HepG2 (cell line): ENCODE measurements at regions not wholly inside any gene's neighbourhood (a gene's known extent, or its start where the extent isn't known, plus 50 kb on each side); places are given as distances from the start of the nearest gene placed in this dataset.

Experiments used
- KLF6 ChIP-seq: IDR thresholded peaks from 2 replicates; pipeline ENCODE4 v1.8.0; 2016; ENCODE audit warnings: missing biosample characterization, missing genetic modification reagents
- PRMT3 ChIP-seq: sonication (generic); formaldehyde crosslinking; IDR thresholded peaks from 2 replicates; pipeline ENCODE4 v1.8.1; 2022; ENCODE audit warnings: low read depth, mild to moderate bottlenecking, moderate library complexity, missing genetic modification reagents, borderline replicate concordance
- RARA ChIP-seq: IDR thresholded peaks from 2 replicates; pipeline ENCODE4 v1.6.1; 2016; ENCODE audit warnings: missing genetic modification reagents, missing compliant biosample characterization
- RORA ChIP-seq: sonication (generic); formaldehyde crosslinking; IDR thresholded peaks from 2 replicates; pipeline ENCODE4 v1.5.0; 2020; ENCODE audit warnings: mild to moderate bottlenecking, missing genetic modification reagents, moderate library complexity
- SIX4 ChIP-seq: sonication (generic); formaldehyde crosslinking; IDR thresholded peaks from 2 replicates; pipeline ENCODE4 v1.4.0; 2020; ENCODE audit warnings: missing genetic modification reagents
- ZC3H13 ChIP-seq: sonication (generic); formaldehyde crosslinking; IDR thresholded peaks from 2 replicates; pipeline ENCODE4 v1.8.1; 2023; ENCODE audit warnings: mild to moderate bottlenecking, missing genetic modification reagents, moderate library complexity
- ZNF766 ChIP-seq: sonication (generic); formaldehyde crosslinking; IDR thresholded peaks from 2 replicates; pipeline ENCODE4 v1.5.0; 2020; ENCODE audit warnings: missing genetic modification reagents, borderline replicate concordance
- TF ChIP-seq, protein P1 (sequence below): sonication (generic); formaldehyde crosslinking; IDR thresholded peaks from 2 replicates; pipeline ENCODE4 v1.8.1; 2023; ENCODE audit warnings: mild to moderate bottlenecking, moderate library complexity, missing genetic modification reagents
- TF ChIP-seq, protein P2 (sequence below): sonication (generic); formaldehyde crosslinking; conservative IDR thresholded peaks from 2 replicates; pipeline ENCODE4 v1.4.0; 2020; ENCODE audit warnings: missing genetic modification reagents
- TF ChIP-seq, protein P3 (sequence below): sonication (generic); formaldehyde crosslinking; IDR thresholded peaks from 2 replicates; pipeline ENCODE4 v1.5.0; 2020; ENCODE audit warnings: missing genetic modification reagents, mild to moderate bottlenecking, borderline replicate concordance
- TF ChIP-seq, protein P4 (sequence below): fragments of 450-650 bp; IDR thresholded peaks from 2 replicates; pipeline ENCODE4 v1.6.1; 2017; ENCODE audit warnings: mild to moderate bottlenecking
- TF ChIP-seq, protein P5 (sequence below): sonication (generic); formaldehyde crosslinking; IDR thresholded peaks from 2 replicates; pipeline ENCODE4 v1.5.0; 2020; ENCODE audit warnings: missing genetic modification reagents
- TF ChIP-seq, protein P6 (sequence below): sonication (generic); formaldehyde crosslinking; IDR thresholded peaks from 2 replicates; pipeline ENCODE4 v1.4.0; 2020; ENCODE audit warnings: missing genetic modification reagents, mild to moderate bottlenecking, borderline replicate concordance
- TF ChIP-seq, protein P7 (sequence below): sonication (generic); formaldehyde crosslinking; IDR thresholded peaks from 2 replicates; pipeline ENCODE4 v1.4.0; 2020; ENCODE audit warnings: low read depth, missing genetic modification reagents

DNA sequence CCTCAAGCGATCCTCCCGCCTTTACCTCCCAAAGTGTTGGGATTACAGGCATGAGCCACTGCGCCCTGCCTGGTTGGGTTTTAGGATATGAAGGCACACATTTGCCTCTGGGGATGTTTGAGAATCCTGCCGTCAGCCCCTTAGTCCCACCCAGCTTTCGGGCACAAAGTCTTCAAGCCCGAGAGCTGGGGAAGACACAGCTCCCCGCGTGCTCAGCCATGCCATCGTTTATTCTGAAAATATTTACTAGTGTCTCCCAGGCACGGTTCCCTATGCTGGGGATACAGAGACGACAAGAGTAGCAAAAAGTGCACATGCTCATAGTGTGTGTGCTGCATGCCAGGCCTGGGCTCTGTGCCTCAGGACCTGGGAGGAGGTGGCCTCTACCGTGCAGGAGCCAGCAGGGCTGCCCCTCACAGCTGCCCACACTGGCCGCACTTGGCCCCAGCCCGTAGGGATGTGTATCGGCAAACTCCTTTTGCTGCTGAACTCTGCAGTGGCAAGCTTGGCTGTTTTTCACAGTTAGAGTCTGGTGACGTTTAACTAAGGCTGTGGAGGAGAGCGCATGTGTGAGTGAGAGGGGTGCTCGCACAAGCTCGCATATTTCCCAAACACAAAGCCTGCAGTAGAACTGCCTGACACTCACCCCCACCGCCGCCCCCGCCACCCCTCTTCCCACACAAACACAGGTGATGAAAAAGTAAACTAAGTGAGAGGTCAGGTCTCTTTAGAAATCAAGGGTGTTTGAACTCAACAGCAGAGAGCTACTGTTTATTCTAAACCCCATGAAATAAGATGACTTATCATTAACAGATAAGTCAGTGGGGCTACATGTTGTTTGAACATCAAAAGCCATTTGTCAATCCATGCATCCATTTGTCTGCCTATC lies 266.4 kb downstream of the MRTFB start (continued):
- TF ChIP-seq, protein P1, sequence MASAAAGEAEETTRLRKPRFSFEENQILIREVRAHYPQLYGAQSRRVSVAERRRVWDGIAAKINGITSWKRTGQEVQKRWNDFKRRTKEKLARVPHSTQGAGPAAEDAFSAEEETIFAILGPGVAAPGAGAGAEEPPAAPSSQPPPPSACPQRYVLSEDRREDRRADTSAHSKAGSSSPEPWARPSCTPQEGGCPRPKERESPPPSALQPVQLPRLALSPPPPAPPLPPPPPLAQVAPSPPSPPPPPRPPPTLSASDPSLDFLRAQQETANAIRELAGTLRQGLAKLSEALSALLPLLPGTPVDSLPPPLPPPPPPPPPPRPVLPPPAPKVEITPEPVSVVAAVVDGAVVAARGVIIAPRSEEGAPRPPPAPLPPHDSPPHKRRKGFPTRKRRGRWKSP (CRISPR knock-in tag), result no peak
- TF ChIP-seq KLF6 (CRISPR knock-in tag), result no peak
- TF ChIP-seq ZNF766, result no peak
- TF ChIP-seq, protein P2, sequence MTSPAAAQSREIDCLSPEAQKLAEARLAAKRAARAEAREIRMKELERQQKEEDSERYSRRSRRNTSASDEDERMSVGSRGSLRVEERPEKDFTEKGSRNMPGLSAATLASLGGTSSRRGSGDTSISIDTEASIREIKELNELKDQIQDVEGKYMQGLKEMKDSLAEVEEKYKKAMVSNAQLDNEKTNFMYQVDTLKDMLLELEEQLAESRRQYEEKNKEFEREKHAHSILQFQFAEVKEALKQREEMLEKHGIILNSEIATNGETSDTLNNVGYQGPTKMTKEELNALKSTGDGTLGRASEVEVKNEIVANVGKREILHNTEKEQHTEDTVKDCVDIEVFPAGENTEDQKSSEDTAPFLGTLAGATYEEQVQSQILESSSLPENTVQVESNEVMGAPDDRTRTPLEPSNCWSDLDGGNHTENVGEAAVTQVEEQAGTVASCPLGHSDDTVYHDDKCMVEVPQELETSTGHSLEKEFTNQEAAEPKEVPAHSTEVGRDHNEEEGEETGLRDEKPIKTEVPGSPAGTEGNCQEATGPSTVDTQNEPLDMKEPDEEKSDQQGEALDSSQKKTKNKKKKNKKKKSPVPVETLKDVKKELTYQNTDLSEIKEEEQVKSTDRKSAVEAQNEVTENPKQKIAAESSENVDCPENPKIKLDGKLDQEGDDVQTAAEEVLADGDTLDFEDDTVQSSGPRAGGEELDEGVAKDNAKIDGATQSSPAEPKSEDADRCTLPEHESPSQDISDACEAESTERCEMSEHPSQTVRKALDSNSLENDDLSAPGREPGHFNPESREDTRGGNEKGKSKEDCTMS (CRISPR knock-in tag), result no peak
- TF ChIP-seq, protein P3, sequence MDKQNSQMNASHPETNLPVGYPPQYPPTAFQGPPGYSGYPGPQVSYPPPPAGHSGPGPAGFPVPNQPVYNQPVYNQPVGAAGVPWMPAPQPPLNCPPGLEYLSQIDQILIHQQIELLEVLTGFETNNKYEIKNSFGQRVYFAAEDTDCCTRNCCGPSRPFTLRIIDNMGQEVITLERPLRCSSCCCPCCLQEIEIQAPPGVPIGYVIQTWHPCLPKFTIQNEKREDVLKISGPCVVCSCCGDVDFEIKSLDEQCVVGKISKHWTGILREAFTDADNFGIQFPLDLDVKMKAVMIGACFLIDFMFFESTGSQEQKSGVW, result no peak
- TF ChIP-seq, protein P4, sequence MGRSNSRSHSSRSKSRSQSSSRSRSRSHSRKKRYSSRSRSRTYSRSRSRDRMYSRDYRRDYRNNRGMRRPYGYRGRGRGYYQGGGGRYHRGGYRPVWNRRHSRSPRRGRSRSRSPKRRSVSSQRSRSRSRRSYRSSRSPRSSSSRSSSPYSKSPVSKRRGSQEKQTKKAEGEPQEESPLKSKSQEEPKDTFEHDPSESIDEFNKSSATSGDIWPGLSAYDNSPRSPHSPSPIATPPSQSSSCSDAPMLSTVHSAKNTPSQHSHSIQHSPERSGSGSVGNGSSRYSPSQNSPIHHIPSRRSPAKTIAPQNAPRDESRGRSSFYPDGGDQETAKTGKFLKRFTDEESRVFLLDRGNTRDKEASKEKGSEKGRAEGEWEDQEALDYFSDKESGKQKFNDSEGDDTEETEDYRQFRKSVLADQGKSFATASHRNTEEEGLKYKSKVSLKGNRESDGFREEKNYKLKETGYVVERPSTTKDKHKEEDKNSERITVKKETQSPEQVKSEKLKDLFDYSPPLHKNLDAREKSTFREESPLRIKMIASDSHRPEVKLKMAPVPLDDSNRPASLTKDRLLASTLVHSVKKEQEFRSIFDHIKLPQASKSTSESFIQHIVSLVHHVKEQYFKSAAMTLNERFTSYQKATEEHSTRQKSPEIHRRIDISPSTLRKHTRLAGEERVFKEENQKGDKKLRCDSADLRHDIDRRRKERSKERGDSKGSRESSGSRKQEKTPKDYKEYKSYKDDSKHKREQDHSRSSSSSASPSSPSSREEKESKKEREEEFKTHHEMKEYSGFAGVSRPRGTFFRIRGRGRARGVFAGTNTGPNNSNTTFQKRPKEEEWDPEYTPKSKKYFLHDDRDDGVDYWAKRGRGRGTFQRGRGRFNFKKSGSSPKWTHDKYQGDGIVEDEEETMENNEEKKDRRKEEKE, result no peak
- TF ChIP-seq, protein P5, sequence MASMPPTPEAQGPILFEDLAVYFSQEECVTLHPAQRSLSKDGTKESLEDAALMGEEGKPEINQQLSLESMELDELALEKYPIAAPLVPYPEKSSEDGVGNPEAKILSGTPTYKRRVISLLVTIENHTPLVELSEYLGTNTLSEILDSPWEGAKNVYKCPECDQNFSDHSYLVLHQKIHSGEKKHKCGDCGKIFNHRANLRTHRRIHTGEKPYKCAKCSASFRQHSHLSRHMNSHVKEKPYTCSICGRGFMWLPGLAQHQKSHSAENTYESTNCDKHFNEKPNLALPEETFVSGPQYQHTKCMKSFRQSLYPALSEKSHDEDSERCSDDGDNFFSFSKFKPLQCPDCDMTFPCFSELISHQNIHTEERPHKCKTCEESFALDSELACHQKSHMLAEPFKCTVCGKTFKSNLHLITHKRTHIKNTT (CRISPR knock-in tag), result no peak
- peak; percentile 67; the same call in 1 of the 2 replicates for TF ChIP-seq RARA (CRISPR knock-in tag)
- no peak for TF ChIP-seq PRMT3 (CRISPR knock-in tag)
- TF ChIP-seq, protein P6, sequence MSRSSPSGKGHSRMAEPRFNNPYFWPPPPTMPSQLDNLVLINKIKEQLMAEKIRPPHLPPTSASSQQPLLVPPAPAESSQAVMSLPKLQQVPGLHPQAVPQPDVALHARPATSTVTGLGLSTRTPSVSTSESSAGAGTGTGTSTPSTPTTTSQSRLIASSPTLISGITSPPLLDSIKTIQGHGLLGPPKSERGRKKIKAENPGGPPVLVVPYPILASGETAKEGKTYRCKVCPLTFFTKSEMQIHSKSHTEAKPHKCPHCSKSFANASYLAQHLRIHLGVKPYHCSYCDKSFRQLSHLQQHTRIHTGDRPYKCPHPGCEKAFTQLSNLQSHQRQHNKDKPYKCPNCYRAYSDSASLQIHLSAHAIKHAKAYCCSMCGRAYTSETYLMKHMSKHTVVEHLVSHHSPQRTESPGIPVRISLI (CRISPR knock-in tag), result peak; percentile 14; the same call in 1 of the 2 replicates
- no peak for TF ChIP-seq RORA (CRISPR knock-in tag)
- TF ChIP-seq ZC3H13, result no peak
- TF ChIP-seq, protein P7, sequence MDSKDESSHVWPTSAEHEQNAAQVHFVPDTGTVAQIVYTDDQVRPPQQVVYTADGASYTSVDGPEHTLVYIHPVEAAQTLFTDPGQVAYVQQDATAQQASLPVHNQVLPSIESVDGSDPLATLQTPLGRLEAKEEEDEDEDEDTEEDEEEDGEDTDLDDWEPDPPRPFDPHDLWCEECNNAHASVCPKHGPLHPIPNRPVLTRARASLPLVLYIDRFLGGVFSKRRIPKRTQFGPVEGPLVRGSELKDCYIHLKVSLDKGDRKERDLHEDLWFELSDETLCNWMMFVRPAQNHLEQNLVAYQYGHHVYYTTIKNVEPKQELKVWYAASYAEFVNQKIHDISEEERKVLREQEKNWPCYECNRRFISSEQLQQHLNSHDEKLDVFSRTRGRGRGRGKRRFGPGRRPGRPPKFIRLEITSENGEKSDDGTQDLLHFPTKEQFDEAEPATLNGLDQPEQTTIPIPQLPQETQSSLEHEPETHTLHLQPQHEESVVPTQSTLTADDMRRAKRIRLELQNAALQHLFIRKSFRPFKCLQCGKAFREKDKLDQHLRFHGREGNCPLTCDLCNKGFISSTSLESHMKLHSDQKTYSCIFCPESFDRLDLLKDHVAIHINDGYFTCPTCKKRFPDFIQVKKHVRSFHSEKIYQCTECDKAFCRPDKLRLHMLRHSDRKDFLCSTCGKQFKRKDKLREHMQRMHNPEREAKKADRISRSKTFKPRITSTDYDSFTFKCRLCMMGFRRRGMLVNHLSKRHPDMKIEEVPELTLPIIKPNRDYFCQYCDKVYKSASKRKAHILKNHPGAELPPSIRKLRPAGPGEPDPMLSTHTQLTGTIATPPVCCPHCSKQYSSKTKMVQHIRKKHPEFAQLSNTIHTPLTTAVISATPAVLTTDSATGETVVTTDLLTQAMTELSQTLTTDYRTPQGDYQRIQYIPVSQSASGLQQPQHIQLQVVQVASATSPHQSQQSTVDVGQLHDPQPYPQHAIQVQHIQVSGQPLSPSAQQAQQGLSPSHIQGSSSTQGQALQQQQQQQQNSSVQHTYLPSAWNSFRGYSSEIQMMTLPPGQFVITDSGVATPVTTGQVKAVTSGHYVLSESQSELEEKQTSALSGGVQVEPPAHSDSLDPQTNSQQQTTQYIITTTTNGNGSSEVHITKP (CRISPR knock-in tag), result peak; percentile 95
- TF ChIP-seq SIX4 (CRISPR knock-in tag), result no peak
